Esophagus muscularis mucosa (tissue), 4 donors: ENCODE measurements at regions not wholly inside any gene's neighbourhood (a gene's known extent, or its start where the extent isn't known, plus 50 kb on each side); places are given as distances from the start of the nearest gene placed in this dataset.

ENCODE experiments used
- DNase-seq: peaks from one replicate; pipeline ENCODE4 v3.0.0-alpha.2; 2017; ENCODE audit errors: extremely low spot score
- H3K27ac ChIP-seq, 4 donors: fragments of 200-600 bp; sonication (generic); replicated peaks in 1 of 4; 1 replicate in 3 of 4; 2 replicates in 1 of 4; pipeline ENCODE4 v1.5.1; 2016 to 2019; ENCODE audit warnings: mild to moderate bottlenecking in 1 of 4
- H3K27me3 ChIP-seq, 4 donors: fragments of 200-600 bp; sonication (generic); one replicate each; pipeline versions ENCODE4 v1.5.1 to v1.6.0; 2016 to 2019
- H3K36me3 ChIP-seq, 4 donors: fragments of 200-600 bp; sonication (generic); one replicate each; pipeline ENCODE4 v1.5.1; 2016 to 2019
- H3K4me1 ChIP-seq, 4 donors: fragments of 200-600 bp; sonication (generic); one replicate each; pipeline ENCODE4 v1.5.1; 2016 to 2019
- H3K4me3 ChIP-seq, 4 donors: fragments of 200-600 bp; sonication (generic); 1 replicate in 2 of 4; 2 replicates in 2 of 4; pipeline ENCODE4 v1.5.1; 2016 to 2019; ENCODE audit warnings: mild to moderate bottlenecking in 4 of 4, moderate library complexity in 1 of 4
- H3K9me3 ChIP-seq, 4 donors: fragments of 200-600 bp; sonication (generic); 1 replicate in 3 of 4; 2 replicates in 1 of 4; pipeline ENCODE4 v1.5.1; 2016 to 2019
- EP300 ChIP-seq: sonication (generic); formaldehyde crosslinking; IDR thresholded peaks from one replicate; pipeline ENCODE4 v1.6.1; 2017; ENCODE audit warnings: antibody characterized with exemption
- POLR2A ChIP-seq: fragments of 450-650 bp; IDR thresholded peaks from one replicate; pipeline ENCODE4 v1.6.1; 2017; ENCODE audit warnings: antibody characterized with exemption, moderate library complexity, mild to moderate bottlenecking, low read depth
- POLR2AphosphoS5 ChIP-seq, 2 donors: sonication (generic); formaldehyde crosslinking; IDR thresholded peaks; one replicate each; pipeline ENCODE4 v1.6.1; 2017; ENCODE audit warnings: antibody characterized with exemption in 2 of 2
- WGBS: methylation state at CpG from one replicate; pipeline ENCODE4 v1.1.5; 2018; 5-methylcytosine and 5-hydroxymethylcytosine counted together
- intact Hi-C: fragments of 100-400 bp; cut with DNase I; formaldehyde crosslinking; loops from one replicate; pipeline ENCODE4 v1.15.1; 2023
- TF ChIP-seq, protein P1 (sequence below), 3 experiments: fragments of 200-600 bp in 2 of 3; fragments of 450-650 bp in 1 of 3; sonication (generic) in 2 of 3; IDR thresholded peaks; one replicate each; pipeline ENCODE4 v1.5.1; 2017 to 2019; ENCODE audit warnings: antibody characterized with exemption in 3 of 3, mild to moderate bottlenecking in 2 of 3, moderate library complexity in 1 of 3

DNA sequence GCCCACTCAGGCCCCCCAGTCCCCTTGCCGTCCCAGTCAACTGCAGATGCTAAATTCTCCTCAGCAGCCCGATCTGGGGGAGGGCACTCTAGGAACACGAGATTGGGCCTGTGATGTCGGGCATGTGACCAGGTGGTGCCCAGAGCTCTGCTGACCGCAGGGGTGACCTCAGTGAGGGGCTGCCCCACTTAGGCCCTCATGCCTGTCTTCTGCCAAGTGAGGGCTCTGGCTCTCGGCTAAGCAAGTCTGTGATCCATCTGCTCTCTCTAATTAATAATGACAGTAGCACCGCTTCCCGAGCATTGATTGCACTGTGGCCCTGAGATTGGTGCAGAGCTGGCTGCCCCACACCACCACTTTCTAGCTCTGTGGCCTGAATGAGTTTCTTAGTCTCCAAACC is 138.8 kb downstream of the MRM1 start:
- H3K9me3 ChIP-seq: no peaks in the 10 kb centered on the region
- intact Hi-C loops: no loop called here
- WGBS: 78% methylated on average over 8 of the region's 8 CpGs
- H3K4me3 ChIP-seq: no peak overlapping the region
- H3K4me1 ChIP-seq: no peaks in the 10 kb centered on the region
- no peak for DNase-seq
- no peak overlapping the region for H3K27ac ChIP-seq
- H3K27me3 ChIP-seq: peaks cover 0 to 50% (median 0%) of the 10 kb centered on the region in 4 donors
- H3K36me3 ChIP-seq: no peaks in the 10 kb centered on the region
- TF ChIP-seq POLR2AphosphoS5 (IDR thresholded peaks at IDR 0.05) (no peak), POLR2A (no peak)
- TF ChIP-seq, protein P1, sequence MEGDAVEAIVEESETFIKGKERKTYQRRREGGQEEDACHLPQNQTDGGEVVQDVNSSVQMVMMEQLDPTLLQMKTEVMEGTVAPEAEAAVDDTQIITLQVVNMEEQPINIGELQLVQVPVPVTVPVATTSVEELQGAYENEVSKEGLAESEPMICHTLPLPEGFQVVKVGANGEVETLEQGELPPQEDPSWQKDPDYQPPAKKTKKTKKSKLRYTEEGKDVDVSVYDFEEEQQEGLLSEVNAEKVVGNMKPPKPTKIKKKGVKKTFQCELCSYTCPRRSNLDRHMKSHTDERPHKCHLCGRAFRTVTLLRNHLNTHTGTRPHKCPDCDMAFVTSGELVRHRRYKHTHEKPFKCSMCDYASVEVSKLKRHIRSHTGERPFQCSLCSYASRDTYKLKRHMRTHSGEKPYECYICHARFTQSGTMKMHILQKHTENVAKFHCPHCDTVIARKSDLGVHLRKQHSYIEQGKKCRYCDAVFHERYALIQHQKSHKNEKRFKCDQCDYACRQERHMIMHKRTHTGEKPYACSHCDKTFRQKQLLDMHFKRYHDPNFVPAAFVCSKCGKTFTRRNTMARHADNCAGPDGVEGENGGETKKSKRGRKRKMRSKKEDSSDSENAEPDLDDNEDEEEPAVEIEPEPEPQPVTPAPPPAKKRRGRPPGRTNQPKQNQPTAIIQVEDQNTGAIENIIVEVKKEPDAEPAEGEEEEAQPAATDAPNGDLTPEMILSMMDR (IDR thresholded peaks at IDR 0.05): no peak

DNA sequence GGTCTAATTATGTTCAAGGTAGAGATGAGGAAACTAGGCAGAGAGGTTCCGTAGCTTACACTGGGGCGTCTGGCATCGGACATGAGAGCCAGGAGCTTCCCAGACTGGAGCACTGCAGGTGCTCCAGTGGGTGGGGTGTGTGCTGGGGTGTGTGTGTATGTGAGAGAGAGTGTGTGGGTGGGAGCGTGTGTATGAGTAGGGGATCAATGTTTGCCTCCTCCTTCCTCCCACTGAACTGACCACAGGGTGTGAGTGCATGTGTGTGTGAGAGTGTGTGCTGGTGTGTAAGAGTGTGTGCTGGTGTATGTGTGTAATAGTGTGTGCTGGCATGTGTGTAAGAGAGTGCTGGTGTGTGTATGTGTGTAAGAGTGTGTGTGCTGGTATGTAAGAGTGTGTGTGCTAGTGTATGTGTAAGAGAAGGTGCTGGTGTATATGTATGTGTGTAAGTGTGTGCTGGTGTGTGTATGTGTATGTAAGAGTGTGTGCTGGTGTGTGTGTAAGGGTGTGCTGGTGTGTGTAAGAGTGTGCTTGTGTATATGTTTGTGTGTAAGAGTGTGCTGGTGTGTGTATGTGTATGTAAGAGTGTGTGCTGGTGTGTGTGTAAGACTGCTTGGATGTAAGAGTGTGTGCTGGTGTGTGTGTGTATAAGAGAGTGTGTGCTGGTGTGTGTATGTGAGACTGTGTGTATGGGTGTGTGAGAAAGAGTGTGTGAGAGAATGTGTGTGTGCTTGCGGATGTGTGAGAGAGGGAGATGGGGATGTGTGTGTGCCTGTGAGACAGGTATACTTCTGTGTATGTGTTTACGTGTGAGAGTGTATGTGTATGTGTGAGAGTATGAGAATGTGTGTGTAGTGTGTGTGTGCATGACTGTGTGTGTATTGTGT is 139.9 kb downstream of the MRM1 start:
- Histone ChIP-seq H3K4me1 (no peaks in the 10 kb centered on the region), H3K9me3 (no peaks in the 10 kb centered on the region), H3K36me3 (no peaks in the 10 kb centered on the region), H3K27ac (no peak overlapping the region), H3K27me3 (peaks cover 0 to 43% (median 0%) of the 10 kb centered on the region in 4 donors), H3K4me3 (no peak overlapping the region)
- intact Hi-C loops: no loop called here
- TF ChIP-seq, protein P1 (IDR thresholded peaks at IDR 0.05): no peak
- TF ChIP-seq EP300: no peak
- TF ChIP-seq POLR2A: no peak
- TF ChIP-seq POLR2AphosphoS5 (IDR thresholded peaks at IDR 0.05): no peak
- DNase-seq: no peak
- WGBS: 89% methylated on average over 6 of the region's 6 CpGs

DNA sequence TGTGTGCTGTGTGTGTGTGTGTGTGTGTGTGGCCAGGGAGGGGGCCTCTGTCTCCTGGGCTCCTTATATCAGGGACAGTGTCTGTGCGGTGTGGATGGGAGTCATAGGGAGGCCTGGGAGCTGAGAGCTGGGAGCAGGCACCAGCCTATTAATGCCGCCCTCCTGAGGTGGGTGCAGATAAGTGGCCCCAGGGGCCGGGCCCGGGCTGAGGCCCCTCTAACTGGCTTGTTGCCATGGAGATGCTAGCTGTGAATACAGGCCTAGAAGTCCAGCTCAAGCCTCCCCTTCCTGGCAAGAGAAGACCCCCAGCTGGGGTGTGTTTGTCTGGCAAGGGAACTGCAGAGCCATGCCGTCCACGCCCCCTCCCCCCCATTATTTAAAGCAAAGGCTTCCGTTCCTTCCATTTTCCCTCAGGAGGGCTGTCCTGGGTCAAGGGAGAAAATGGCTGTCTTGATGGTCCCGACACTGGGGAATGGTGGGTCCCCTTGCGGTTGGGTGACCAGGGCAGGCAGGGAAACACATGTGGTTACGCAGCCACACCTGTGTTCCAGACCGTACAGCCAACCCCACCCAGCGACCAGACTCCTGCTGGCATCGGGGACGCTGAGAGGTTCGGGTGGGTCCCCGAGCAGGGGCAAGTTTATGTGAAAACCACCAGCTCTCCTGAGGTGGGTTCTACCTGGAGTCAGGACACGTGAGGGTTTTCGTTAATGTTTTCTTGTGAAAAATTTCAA is 141.1 kb downstream of the MRM1 start:
- Histone ChIP-seq H3K36me3 (no peaks in the 10 kb centered on the region), H3K9me3 (no peaks in the 10 kb centered on the region), H3K4me1 (no peaks in the 10 kb centered on the region), H3K27me3 (peaks cover 0 to 40% (median 0%) of the 10 kb centered on the region in 4 donors), H3K4me3 (no peak overlapping the region), H3K27ac (no peak overlapping the region)
- intact Hi-C loops: no loop called here
- DNase-seq: no peak
- WGBS: 54% methylated on average over 18 of the region's 18 CpGs
- TF ChIP-seq, protein P1 (IDR thresholded peaks at IDR 0.05): no peak
- TF ChIP-seq EP300: no peak
- no peak for TF ChIP-seq POLR2A
- TF ChIP-seq POLR2AphosphoS5 (IDR thresholded peaks at IDR 0.05): no peak

- no peak for DNase-seq
- no peaks in the 10 kb centered on the region for H3K36me3 ChIP-seq
- intact Hi-C loops: no loop called here
- H3K4me1 ChIP-seq: no peaks in the 10 kb centered on the region
- H3K9me3 ChIP-seq: no peaks in the 10 kb centered on the region
- no peak overlapping the region for H3K4me3 ChIP-seq
- 80% methylated on average over 7 of the region's 7 CpGs for WGBS
- no peak overlapping the region for H3K27ac ChIP-seq
- peaks cover 0 to 40% (median 0%) of the 10 kb centered on the region in 4 donors for H3K27me3 ChIP-seq
- TF ChIP-seq, protein P1 (IDR thresholded peaks at IDR 0.05): no peak
- TF ChIP-seq POLR2A (no peak), POLR2AphosphoS5 (IDR thresholded peaks at IDR 0.05) (no peak), EP300 (no peak)
Measured at GRCh38 chr17:36743130-36743529, 141.7 kb downstream of the MRM1 start.
